Tibial nerve (tissue), 3 donors: ENCODE measurements at regions not wholly inside any gene's neighbourhood (a gene's known extent, or its start where the extent isn't known, plus 50 kb on each side); places are given as distances from the start of the nearest gene placed in this dataset.

Source experiments
- CTCF ChIP-seq, 5 experiments: fragments of 200-600 bp in 3 of 5; fragments of 450-650 bp in 2 of 5; sonication (generic) in 3 of 5; IDR thresholded peaks; one replicate each; pipeline ENCODE4 v1.5.1; 2016 to 2019; ENCODE audit warnings: antibody characterized with exemption in 5 of 5, mild to moderate bottlenecking in 3 of 5, moderate library complexity in 2 of 5
- POLR2A ChIP-seq, 2 donors: fragments of 450-650 bp; IDR thresholded peaks; one replicate each; pipeline ENCODE4 v1.6.1; 2017; ENCODE audit warnings: antibody characterized with exemption in 2 of 2, mild to moderate bottlenecking in 2 of 2, moderate library complexity in 2 of 2

DNA sequence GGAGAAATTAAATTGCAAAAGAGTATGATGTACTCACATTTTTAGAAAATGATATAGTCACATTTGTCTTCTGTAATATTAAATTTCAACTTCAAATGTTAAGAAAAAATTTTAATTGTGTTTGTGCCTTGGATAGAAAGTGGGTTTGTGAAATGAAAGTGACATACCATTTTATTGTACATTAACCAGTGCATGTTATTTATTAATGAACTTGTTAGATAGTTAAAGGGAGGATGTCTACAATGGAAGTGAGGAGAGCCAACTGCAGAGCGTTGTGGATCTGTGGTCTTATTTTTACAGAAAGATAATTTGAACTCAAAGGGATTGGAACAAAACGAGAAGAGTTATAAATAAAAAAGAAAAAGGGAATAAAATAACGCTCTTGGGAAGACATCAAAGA lies 291.7 kb downstream of the ARL4A start:
- TF ChIP-seq CTCF (IDR thresholded peaks at IDR 0.05) (no peak), POLR2A (IDR thresholded peaks at IDR 0.05) (no peak)
